ENCODE measurements at regions not wholly inside any gene's neighbourhood (a gene's known extent, or its start where the extent isn't known, plus 50 kb on each side); places are given as distances from the start of the nearest gene placed in this dataset.

- Histone ChIP-seq H3K36me3 (replicated peaks; ENCODE audit: insufficient read depth, low read depth) (no peaks in the 10 kb centered on the region), H3K9me2 (replicated peaks; ENCODE audit: insufficient read depth) (no peaks in the 10 kb centered on the region), H3K4me1 (ENCODE audit: insufficient read depth) (no peaks in the 10 kb centered on the region), H3K4me3 (no peak overlapping the region), H3K9me3 (ENCODE audit: low read depth) (no peaks in the 10 kb centered on the region), H3K79me2 (no peaks in the 10 kb centered on the region), H4K20me1 (ENCODE audit: insufficient read depth, poor library complexity, severe bottlenecking) (no peaks in the 10 kb centered on the region), H3K27me3 (no peaks in the 10 kb centered on the region), H3K4me2 (no peak overlapping the region), H2AFZ (no peak overlapping the region), H3K27ac (no peak overlapping the region)
- no peak for DNase-seq (ENCODE audit: low spot score)
- TF ChIP-seq EZH2phosphoT487 (IDR thresholded peaks at IDR 0.05; ENCODE audit: low read depth, severe bottlenecking, unreplicated experiment): no peak
- no peak for TF ChIP-seq EZH2 (IDR thresholded peaks at IDR 0.05; ENCODE audit: borderline replicate concordance)
- TF ChIP-seq CTCF (IDR thresholded peaks at IDR 0.05; ENCODE audit: poor library complexity): no peak
These were observed 138.4 kb downstream of the POSTN start for GRCh38 chr13:37460166-37460565.

- no peak for DNase-seq (ENCODE audit: low spot score)
- no peak overlapping the region for H3K4me2 ChIP-seq
- no peaks in the 10 kb centered on the region for H3K9me3 ChIP-seq (ENCODE audit: low read depth)
- no peaks in the 10 kb centered on the region for H3K79me2 ChIP-seq
- H3K27ac ChIP-seq: no peak overlapping the region
- H3K36me3 ChIP-seq (replicated peaks; ENCODE audit: insufficient read depth, low read depth): no peaks in the 10 kb centered on the region
- H3K4me1 ChIP-seq (ENCODE audit: insufficient read depth): no peaks in the 10 kb centered on the region
- no peaks in the 10 kb centered on the region for H3K27me3 ChIP-seq
- no peak overlapping the region for H3K4me3 ChIP-seq
- 78% methylated on average over 4 of the region's 4 CpGs for WGBS (ENCODE audit: low lambda C conversion rate, missing lambda C conversion rate)
- H4K20me1 ChIP-seq (ENCODE audit: insufficient read depth, poor library complexity, severe bottlenecking): no peaks in the 10 kb centered on the region
- H3K9me2 ChIP-seq (replicated peaks; ENCODE audit: insufficient read depth): no peaks in the 10 kb centered on the region
- no peak overlapping the region for H2AFZ ChIP-seq
- TF ChIP-seq EZH2phosphoT487 (IDR thresholded peaks at IDR 0.05; ENCODE audit: low read depth, severe bottlenecking, unreplicated experiment): no peak
These were observed 141.0 kb downstream of the POSTN start for GRCh38 chr13:37457612-37458011.

- DNase-seq (ENCODE audit: low spot score): no peak
- H4K20me1 ChIP-seq (ENCODE audit: insufficient read depth, poor library complexity, severe bottlenecking): no peaks in the 10 kb centered on the region
- no peaks in the 10 kb centered on the region for H3K9me3 ChIP-seq (ENCODE audit: low read depth)
- H3K9me2 ChIP-seq (replicated peaks; ENCODE audit: insufficient read depth): no peaks in the 10 kb centered on the region
- H3K4me3 ChIP-seq: no peak overlapping the region
- no peaks in the 10 kb centered on the region for H3K27me3 ChIP-seq
- no peak overlapping the region for H3K27ac ChIP-seq
- no peaks in the 10 kb centered on the region for H3K36me3 ChIP-seq (replicated peaks; ENCODE audit: insufficient read depth, low read depth)
- no peaks in the 10 kb centered on the region for H3K79me2 ChIP-seq
- no peak overlapping the region for H3K4me2 ChIP-seq
- no peaks in the 10 kb centered on the region for H3K4me1 ChIP-seq (ENCODE audit: insufficient read depth)
- TF ChIP-seq EZH2phosphoT487 (IDR thresholded peaks at IDR 0.05; ENCODE audit: low read depth, severe bottlenecking, unreplicated experiment): no peak
- TF ChIP-seq EZH2 (IDR thresholded peaks at IDR 0.05; ENCODE audit: borderline replicate concordance): no peak
- TF ChIP-seq CTCF (IDR thresholded peaks at IDR 0.05; ENCODE audit: poor library complexity): no peak
- 76% methylated on average over 4 of the region's 4 CpGs for WGBS (ENCODE audit: low lambda C conversion rate, missing lambda C conversion rate)
- H2AFZ ChIP-seq: no peak overlapping the region
These were observed 142.1 kb downstream of the POSTN start for GRCh38 chr13:37456506-37456905.

GRCh38 chr13:37456041-37456440 is 142.5 kb downstream of the POSTN start:
- Histone ChIP-seq H3K9me2 (replicated peaks; ENCODE audit: insufficient read depth) (no peaks in the 10 kb centered on the region), H3K27me3 (no peaks in the 10 kb centered on the region), H3K27ac (no peak overlapping the region), H3K4me3 (no peak overlapping the region), H3K79me2 (no peaks in the 10 kb centered on the region), H2AFZ (no peak overlapping the region), H3K9me3 (ENCODE audit: low read depth) (no peaks in the 10 kb centered on the region), H3K36me3 (replicated peaks; ENCODE audit: insufficient read depth, low read depth) (no peaks in the 10 kb centered on the region), H4K20me1 (ENCODE audit: insufficient read depth, poor library complexity, severe bottlenecking) (no peaks in the 10 kb centered on the region), H3K4me2 (no peak overlapping the region), H3K4me1 (ENCODE audit: insufficient read depth) (no peaks in the 10 kb centered on the region)
- no peak for DNase-seq (ENCODE audit: low spot score)
- WGBS (ENCODE audit: low lambda C conversion rate, missing lambda C conversion rate): 96% methylated on average over 1 of the region's 1 CpG
- TF ChIP-seq CTCF (IDR thresholded peaks at IDR 0.05; ENCODE audit: poor library complexity): no peak
- no peak for TF ChIP-seq EZH2phosphoT487 (IDR thresholded peaks at IDR 0.05; ENCODE audit: low read depth, severe bottlenecking, unreplicated experiment)
- no peak for TF ChIP-seq EZH2 (IDR thresholded peaks at IDR 0.05; ENCODE audit: borderline replicate concordance)

Data from hepatocyte (in vitro differentiated cells).